Lower leg skin (tissue), 4 donors: ENCODE measurements at regions not wholly inside any gene's neighbourhood (a gene's known extent, or its start where the extent isn't known, plus 50 kb on each side); places are given as distances from the start of the nearest gene placed in this dataset.

Experiments used
- DNase-seq, 2 donors: peaks; one replicate each; pipeline ENCODE4 v3.0.0-alpha.2; 2019; ENCODE audit warnings: low spot score in 2 of 2
- H3K4me3 ChIP-seq: fragments of 200-600 bp; sonication (generic); 2 replicates; pipeline ENCODE4 v1.5.1; 2017; ENCODE audit warnings: mild to moderate bottlenecking, low read depth; ENCODE audit not compliant: poor library complexity, severe bottlenecking
- POLR2A ChIP-seq, 2 donors: fragments of 450-650 bp; IDR thresholded peaks; one replicate each; pipeline ENCODE4 v1.6.1; 2016 to 2017; ENCODE audit warnings: antibody characterized with exemption in 2 of 2, mild to moderate bottlenecking in 1 of 2, moderate library complexity in 1 of 2
- WGBS, 2 donors: methylation state at CpG; one replicate each; pipeline ENCODE4 v1.1.5; 2018; 5-methylcytosine and 5-hydroxymethylcytosine counted together
- intact Hi-C: fragments of 100-400 bp; cut with DNase I; formaldehyde crosslinking; loops from one replicate; pipeline ENCODE4 v1.15.0; 2023; ENCODE audit warnings: low total_unique reads
- TF ChIP-seq, protein P1 (sequence below), 3 donors: fragments of 450-650 bp; IDR thresholded peaks; one replicate each; pipeline ENCODE4 v1.5.1; 2016; ENCODE audit warnings: antibody characterized with exemption in 3 of 3, mild to moderate bottlenecking in 3 of 3, moderate library complexity in 2 of 3

- no peak overlapping the region for H3K4me3 ChIP-seq
- intact Hi-C loops: no loop called here
- 45 to 61% methylated on average over 4 of the region's 4 CpGs for WGBS, 2 donors
- no peak for TF ChIP-seq POLR2A (IDR thresholded peaks at IDR 0.05)
- TF ChIP-seq, protein P1, sequence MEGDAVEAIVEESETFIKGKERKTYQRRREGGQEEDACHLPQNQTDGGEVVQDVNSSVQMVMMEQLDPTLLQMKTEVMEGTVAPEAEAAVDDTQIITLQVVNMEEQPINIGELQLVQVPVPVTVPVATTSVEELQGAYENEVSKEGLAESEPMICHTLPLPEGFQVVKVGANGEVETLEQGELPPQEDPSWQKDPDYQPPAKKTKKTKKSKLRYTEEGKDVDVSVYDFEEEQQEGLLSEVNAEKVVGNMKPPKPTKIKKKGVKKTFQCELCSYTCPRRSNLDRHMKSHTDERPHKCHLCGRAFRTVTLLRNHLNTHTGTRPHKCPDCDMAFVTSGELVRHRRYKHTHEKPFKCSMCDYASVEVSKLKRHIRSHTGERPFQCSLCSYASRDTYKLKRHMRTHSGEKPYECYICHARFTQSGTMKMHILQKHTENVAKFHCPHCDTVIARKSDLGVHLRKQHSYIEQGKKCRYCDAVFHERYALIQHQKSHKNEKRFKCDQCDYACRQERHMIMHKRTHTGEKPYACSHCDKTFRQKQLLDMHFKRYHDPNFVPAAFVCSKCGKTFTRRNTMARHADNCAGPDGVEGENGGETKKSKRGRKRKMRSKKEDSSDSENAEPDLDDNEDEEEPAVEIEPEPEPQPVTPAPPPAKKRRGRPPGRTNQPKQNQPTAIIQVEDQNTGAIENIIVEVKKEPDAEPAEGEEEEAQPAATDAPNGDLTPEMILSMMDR (IDR thresholded peaks at IDR 0.05): no peak
- DNase-seq: no peak
Observed at GRCh38 chr6:79431537-79431933, 105.7 kb downstream of the LCA5 start.

- intact Hi-C loops: no loop called here
- H3K4me3 ChIP-seq: no peak overlapping the region
- TF ChIP-seq POLR2A (IDR thresholded peaks at IDR 0.05): no peak
- TF ChIP-seq, protein P1 (IDR thresholded peaks at IDR 0.05): no peak
- WGBS, 2 donors: 91 to 92% methylated on average over 13 of the region's 13 CpGs
- no peak for DNase-seq
Observed at GRCh38 chr6:79430913-79431536, 106.2 kb downstream of the LCA5 start.

- intact Hi-C loops: no loop called here
- H3K4me3 ChIP-seq: no peak overlapping the region
- 74 to 84% methylated on average over 2 of the region's 2 CpGs for WGBS, 2 donors
- DNase-seq: no peak
- no peak for TF ChIP-seq POLR2A (IDR thresholded peaks at IDR 0.05)
- TF ChIP-seq, protein P1 (IDR thresholded peaks at IDR 0.05): no peak
Observed at GRCh38 chr6:79427721-79428120, 109.5 kb downstream of the LCA5 start.

DNA sequence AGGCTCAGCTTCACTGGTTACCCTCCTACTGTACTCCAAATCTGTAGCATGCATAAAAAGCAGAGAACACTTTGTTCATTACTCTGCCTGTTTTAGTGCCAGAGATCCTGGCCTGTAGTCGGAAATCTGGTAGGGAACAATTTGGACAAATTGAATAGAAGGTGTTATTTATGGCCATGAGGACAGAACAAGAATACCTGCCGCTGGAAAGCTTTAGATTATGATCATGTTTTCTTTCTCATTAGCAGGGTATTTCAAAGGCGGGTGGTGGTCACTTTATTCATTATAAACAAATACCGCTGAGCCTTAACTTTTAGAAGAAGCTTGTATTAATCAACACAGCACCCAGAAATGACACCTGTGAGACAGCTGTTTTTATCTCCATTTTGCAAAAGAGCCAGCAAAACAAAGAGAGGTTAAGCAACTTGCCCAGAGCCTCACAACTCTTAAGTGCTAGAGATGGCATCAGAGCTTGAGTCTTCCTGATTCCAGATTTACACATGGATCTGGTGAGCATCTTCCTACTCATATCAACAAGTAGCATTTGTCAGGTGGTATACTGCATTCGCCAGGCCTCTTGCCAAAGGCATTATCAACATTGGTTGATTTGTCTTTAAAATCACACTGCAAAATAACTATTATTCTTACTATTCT, 110.5 kb downstream of the LCA5 start:
- DNase-seq: no peak
- 91 to 94% methylated on average over 5 of the region's 5 CpGs for WGBS, 2 donors
- H3K4me3 ChIP-seq: no peak overlapping the region
- intact Hi-C loops: no loop called here
- no peak for TF ChIP-seq POLR2A (IDR thresholded peaks at IDR 0.05)
- TF ChIP-seq, protein P1 (IDR thresholded peaks at IDR 0.05): no peak

DNA sequence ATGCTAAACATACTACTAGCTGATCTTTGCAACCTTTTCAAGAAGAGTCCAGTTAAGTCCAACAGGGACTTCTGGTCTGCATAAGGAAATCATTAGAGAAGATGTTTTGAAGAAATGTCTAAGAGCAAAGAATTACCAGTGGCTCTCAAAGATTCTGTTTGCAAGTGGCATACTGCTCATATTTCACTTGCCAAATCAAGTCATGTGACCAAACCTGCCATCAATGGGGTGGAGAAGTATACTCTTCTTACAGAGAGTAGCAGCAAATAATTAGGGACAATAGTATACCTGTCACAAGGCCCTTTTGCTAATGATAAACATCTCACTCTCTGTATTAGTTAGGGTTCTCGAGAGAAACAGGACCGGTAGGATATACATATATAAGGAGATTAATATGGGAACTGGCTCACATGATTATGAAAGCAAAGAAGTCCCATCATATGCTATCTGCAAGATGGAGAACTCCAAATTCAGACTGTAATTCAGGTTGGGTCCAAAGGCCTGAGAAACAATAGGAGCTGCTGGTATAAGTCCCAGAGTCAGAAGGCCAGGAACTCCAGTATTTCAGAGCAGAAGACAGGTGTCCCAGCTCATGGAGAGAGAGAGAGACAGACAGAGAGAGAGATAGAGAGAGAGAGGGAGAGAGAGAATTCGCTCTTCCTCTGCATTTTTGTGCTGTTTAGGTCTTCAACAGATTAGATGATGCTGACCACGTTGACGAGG, 111.5 kb downstream of the LCA5 start:
- DNase-seq: no peak
- 94% methylated on average over 5 of the region's 5 CpGs for WGBS, 2 donors
- TF ChIP-seq POLR2A (IDR thresholded peaks at IDR 0.05): no peak
- intact Hi-C loops: no loop called here
- no peak overlapping the region for H3K4me3 ChIP-seq

GRCh38 chr6:79423216-79423615, 114.0 kb downstream of the LCA5 start:
- H3K4me3 ChIP-seq: no peak overlapping the region
- DNase-seq: no peak
- TF ChIP-seq POLR2A (IDR thresholded peaks at IDR 0.05): no peak
- TF ChIP-seq, protein P1 (IDR thresholded peaks at IDR 0.05): no peak
- 61 to 64% methylated on average over 2 of the region's 2 CpGs for WGBS, 2 donors
- intact Hi-C loops: no loop called here
